Karpas-422 (cell line): ENCODE measurements at regions not wholly inside any gene's neighbourhood (a gene's known extent, or its start where the extent isn't known, plus 50 kb on each side); places are given as distances from the start of the nearest gene placed in this dataset.

Experiments used
- DNase-seq: peaks from one replicate; pipeline ENCODE4 v3.0.0-alpha.2; 2015
- H2AFZ ChIP-seq: fragments of 200-600 bp; sonication (generic); 2 replicates; pipeline ENCODE4 v1.6.1; 2014; ENCODE audit warnings: antibody characterized with exemption, low read length, mixed read lengths
- H3K27ac ChIP-seq: fragments of 200-600 bp; sonication (generic); 2 replicates; pipeline ENCODE4 v1.5.1; 2014; ENCODE audit warnings: mild to moderate bottlenecking, low read length, moderate library complexity
- H3K27me3 ChIP-seq: fragments of 200-600 bp; sonication (generic); 2 replicates; pipeline ENCODE4 v1.6.1; 2014; ENCODE audit warnings: low read length, mixed read lengths
- H3K36me3 ChIP-seq: fragments of 200-600 bp; sonication (generic); 2 replicates; pipeline ENCODE4 v1.6.1; 2014; ENCODE audit warnings: low read length, mixed read lengths; ENCODE audit not compliant: insufficient read depth
- H3K4me1 ChIP-seq: fragments of 200-600 bp; sonication (generic); 2 replicates; pipeline ENCODE4 v1.6.1; 2014; ENCODE audit warnings: mild to moderate bottlenecking, low read length, mixed read lengths
- H3K4me2 ChIP-seq: fragments of 200-600 bp; sonication (generic); 2 replicates; pipeline ENCODE4 v1.6.1; 2014; ENCODE audit warnings: low read length, low read depth, mild to moderate bottlenecking; ENCODE audit not compliant: poor library complexity, severe bottlenecking
- H3K4me3 ChIP-seq: fragments of 200-600 bp; sonication (generic); 2 replicates; pipeline ENCODE4 v1.5.1; 2014; ENCODE audit warnings: mild to moderate bottlenecking, antibody characterized with exemption, low read length, mixed read lengths
- H3K79me2 ChIP-seq: fragments of 200-600 bp; sonication (generic); 2 replicates; pipeline ENCODE4 v1.6.1; 2014; ENCODE audit warnings: mild to moderate bottlenecking, low read length, mixed read lengths
- H3K9ac ChIP-seq: fragments of 200-600 bp; sonication (generic); 2 replicates; pipeline ENCODE4 v1.6.0; 2014; ENCODE audit warnings: low read length
- H3K9me2 ChIP-seq: fragments of 200-600 bp; sonication (generic), shearing (Covaris generic); replicated peaks from 2 replicates; pipeline ENCODE4 v1.6.0; 2014; ENCODE audit warnings: mild to moderate bottlenecking, low read length, moderate library complexity; ENCODE audit not compliant: insufficient read depth
- H3K9me3 ChIP-seq: fragments of 300-700, 200-600 bp; sonication (generic); 2 replicates; pipeline ENCODE4 v1.6.1; 2014; ENCODE audit warnings: low read length, mixed read lengths
- H4K20me1 ChIP-seq: fragments of 200-600 bp; sonication (generic); 2 replicates; pipeline ENCODE4 v1.6.1; 2014; ENCODE audit warnings: mild to moderate bottlenecking, antibody characterized with exemption, low read length, low read depth; ENCODE audit not compliant: insufficient read depth

- Histone ChIP-seq H3K79me2 (no peaks in the 10 kb centered on the region), H3K36me3 (no peaks in the 10 kb centered on the region), H3K4me2 (no peak overlapping the region), H3K4me3 (no peak overlapping the region), H2AFZ (no peak overlapping the region), H3K27me3 (no peaks in the 10 kb centered on the region), H3K9me3 (no peaks in the 10 kb centered on the region), H3K9me2 (no peaks in the 10 kb centered on the region), H3K4me1 (no peaks in the 10 kb centered on the region), H3K9ac (no peak overlapping the region), H4K20me1 (no peaks in the 10 kb centered on the region), H3K27ac (no peak overlapping the region)
- no peak for DNase-seq
These were observed 465.2 kb downstream of the CD83 start for GRCh38 chr6:14582749-14583148.

- Histone ChIP-seq H3K4me1 (no peaks in the 10 kb centered on the region), H3K27ac (no peak overlapping the region), H2AFZ (no peak overlapping the region), H3K4me3 (no peak overlapping the region), H3K9ac (no peak overlapping the region), H4K20me1 (no peaks in the 10 kb centered on the region), H3K4me2 (no peak overlapping the region), H3K79me2 (no peaks in the 10 kb centered on the region), H3K36me3 (no peaks in the 10 kb centered on the region), H3K9me3 (no peaks in the 10 kb centered on the region), H3K27me3 (no peaks in the 10 kb centered on the region), H3K9me2 (no peaks in the 10 kb centered on the region)
- no peak for DNase-seq
These were observed 466.3 kb downstream of the CD83 start for GRCh38 chr6:14583826-14584225.

GRCh38 chr6:14584450-14584849 is 466.9 kb downstream of the CD83 start:
- no peaks in the 10 kb centered on the region for H3K36me3 ChIP-seq
- H3K27ac ChIP-seq: no peak overlapping the region
- no peaks in the 10 kb centered on the region for H3K79me2 ChIP-seq
- H4K20me1 ChIP-seq: no peaks in the 10 kb centered on the region
- no peak overlapping the region for H3K4me3 ChIP-seq
- H3K4me2 ChIP-seq: no peak overlapping the region
- H2AFZ ChIP-seq: no peak overlapping the region
- no peaks in the 10 kb centered on the region for H3K9me2 ChIP-seq
- H3K9ac ChIP-seq: no peak overlapping the region
- no peaks in the 10 kb centered on the region for H3K9me3 ChIP-seq
- H3K27me3 ChIP-seq: no peaks in the 10 kb centered on the region
- H3K4me1 ChIP-seq: no peaks in the 10 kb centered on the region
- DNase-seq: no peak

- Histone ChIP-seq H3K27ac (no peak overlapping the region), H3K36me3 (no peaks in the 10 kb centered on the region), H3K4me1 (no peaks in the 10 kb centered on the region), H3K27me3 (no peaks in the 10 kb centered on the region), H2AFZ (no peak overlapping the region), H3K9me3 (no peaks in the 10 kb centered on the region), H3K4me3 (no peak overlapping the region), H3K9ac (no peak overlapping the region), H3K4me2 (no peak overlapping the region), H4K20me1 (no peaks in the 10 kb centered on the region), H3K79me2 (no peaks in the 10 kb centered on the region), H3K9me2 (no peaks in the 10 kb centered on the region)
- no peak for DNase-seq
These were observed 468.1 kb downstream of the CD83 start for GRCh38 chr6:14585689-14586088.

GRCh38 chr6:14589175-14589574 is 471.6 kb downstream of the CD83 start:
- Histone ChIP-seq H3K79me2 (no peaks in the 10 kb centered on the region), H3K27ac (no peak overlapping the region), H3K9me2 (no peaks in the 10 kb centered on the region), H3K27me3 (no peaks in the 10 kb centered on the region), H4K20me1 (no peaks in the 10 kb centered on the region), H3K9ac (no peak overlapping the region), H3K4me1 (no peaks in the 10 kb centered on the region), H3K9me3 (no peaks in the 10 kb centered on the region), H3K4me3 (no peak overlapping the region), H3K36me3 (no peaks in the 10 kb centered on the region), H3K4me2 (no peak overlapping the region), H2AFZ (no peak overlapping the region)
- no peak for DNase-seq

GRCh38 chr6:14590586-14590985 is 473.0 kb downstream of the CD83 start:
- no peaks in the 10 kb centered on the region for H3K36me3 ChIP-seq
- no peaks in the 10 kb centered on the region for H3K79me2 ChIP-seq
- no peaks in the 10 kb centered on the region for H3K9me2 ChIP-seq
- H3K4me1 ChIP-seq: no peaks in the 10 kb centered on the region
- no peak overlapping the region for H3K4me2 ChIP-seq
- no peaks in the 10 kb centered on the region for H4K20me1 ChIP-seq
- H3K9me3 ChIP-seq: no peaks in the 10 kb centered on the region
- no peak for DNase-seq
- no peak overlapping the region for H2AFZ ChIP-seq
- no peaks in the 10 kb centered on the region for H3K27me3 ChIP-seq
- no peak overlapping the region for H3K4me3 ChIP-seq
- no peak overlapping the region for H3K27ac ChIP-seq
- no peak overlapping the region for H3K9ac ChIP-seq

- H3K9me3 ChIP-seq: no peaks in the 10 kb centered on the region
- H3K79me2 ChIP-seq: no peaks in the 10 kb centered on the region
- no peak for DNase-seq
These were observed 474.4 kb downstream of the CD83 start for GRCh38 chr6:14591998-14592397.

GRCh38 chr6:14593286-14593685 is 475.7 kb downstream of the CD83 start:
- no peak overlapping the region for H3K4me2 ChIP-seq
- no peaks in the 10 kb centered on the region for H3K9me2 ChIP-seq
- H3K9ac ChIP-seq: no peak overlapping the region
- no peaks in the 10 kb centered on the region for H3K4me1 ChIP-seq
- no peak overlapping the region for H3K4me3 ChIP-seq
- no peaks in the 10 kb centered on the region for H3K9me3 ChIP-seq
- H2AFZ ChIP-seq: no peak overlapping the region
- no peaks in the 10 kb centered on the region for H3K79me2 ChIP-seq
- no peak for DNase-seq
- no peaks in the 10 kb centered on the region for H3K36me3 ChIP-seq
- H4K20me1 ChIP-seq: no peaks in the 10 kb centered on the region
- no peaks in the 10 kb centered on the region for H3K27me3 ChIP-seq
- no peak overlapping the region for H3K27ac ChIP-seq

More at GRCh38 chr6:14591998-14592397, 474.4 kb downstream of the CD83 start:
- H3K4me1 ChIP-seq: no peaks in the 10 kb centered on the region
- H2AFZ ChIP-seq: no peak overlapping the region
- no peak overlapping the region for H3K9ac ChIP-seq
- no peak overlapping the region for H3K4me3 ChIP-seq
- no peaks in the 10 kb centered on the region for H4K20me1 ChIP-seq
- H3K36me3 ChIP-seq: no peaks in the 10 kb centered on the region
- H3K27ac ChIP-seq: no peak overlapping the region
- H3K27me3 ChIP-seq: no peaks in the 10 kb centered on the region
- no peaks in the 10 kb centered on the region for H3K9me2 ChIP-seq
- H3K4me2 ChIP-seq: no peak overlapping the region

GRCh38 chr6:14595751-14596150 is 478.2 kb downstream of the CD83 start:
- H3K27me3 ChIP-seq: no peaks in the 10 kb centered on the region
- H3K4me2 ChIP-seq: no peak overlapping the region
- no peak overlapping the region for H3K9ac ChIP-seq
- no peaks in the 10 kb centered on the region for H4K20me1 ChIP-seq
- H3K36me3 ChIP-seq: no peaks in the 10 kb centered on the region
- no peak for DNase-seq
- H3K79me2 ChIP-seq: no peaks in the 10 kb centered on the region
- no peaks in the 10 kb centered on the region for H3K9me3 ChIP-seq
- H3K9me2 ChIP-seq: no peaks in the 10 kb centered on the region
- H3K27ac ChIP-seq: no peak overlapping the region
- no peak overlapping the region for H3K4me3 ChIP-seq
- H2AFZ ChIP-seq: no peak overlapping the region
- H3K4me1 ChIP-seq: no peaks in the 10 kb centered on the region
